ENCODE measurements at regions not wholly inside any gene's neighbourhood (a gene's known extent, or its start where the extent isn't known, plus 50 kb on each side); places are given as distances from the start of the nearest gene placed in this dataset.

DNA sequence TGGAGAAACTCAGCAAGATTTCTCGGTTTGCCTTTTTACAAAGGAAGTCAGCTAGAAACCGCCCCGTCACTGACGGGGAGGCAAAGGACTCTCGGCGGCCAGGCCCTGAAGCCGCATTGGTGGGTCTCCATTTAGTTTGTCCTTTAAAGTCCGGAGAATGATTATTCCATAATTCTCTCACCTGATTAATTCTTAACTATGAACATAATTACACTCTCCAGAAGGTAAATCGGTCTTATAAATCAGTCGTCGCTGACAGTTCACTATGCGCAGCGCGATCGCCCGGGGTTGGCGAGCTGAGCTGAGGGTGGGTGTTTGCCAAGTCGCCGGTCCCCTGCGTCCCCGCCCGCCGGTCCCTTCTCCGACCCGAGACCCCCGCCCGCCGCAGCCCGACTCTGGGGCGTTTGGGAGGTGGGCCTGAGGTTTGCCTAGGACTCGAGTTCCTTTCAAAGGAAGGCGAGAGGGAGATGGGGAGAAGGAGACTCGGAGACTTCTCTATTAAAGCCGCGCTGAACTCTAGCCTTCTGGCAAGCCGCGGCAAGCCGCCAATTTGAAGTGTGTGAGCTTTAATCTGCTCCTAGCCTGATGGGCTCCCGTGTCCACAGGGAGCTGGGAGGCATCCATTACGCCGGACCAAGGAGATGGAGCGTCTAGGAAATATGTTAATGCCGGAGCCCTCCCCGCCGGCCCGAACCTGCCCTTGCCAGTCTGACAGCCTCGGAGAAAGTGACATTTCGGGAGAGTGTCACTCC, 392.9 kb downstream of the NOVA1 start:
- peak overlapping the region; percentile 35 for H2AFZ ChIP-seq
- no peaks in the 10 kb centered on the region for H3K4me1 ChIP-seq
- no peak overlapping the region for H3K4me3 ChIP-seq (ENCODE audit: low read depth, low read length)
- H3K27ac ChIP-seq, result no peak overlapping the region
- no peaks in the 10 kb centered on the region for H3K9me3 ChIP-seq (ENCODE audit: control insufficient read depth, low read length)
- H3K79me2 ChIP-seq, result no peaks in the 10 kb centered on the region
- H3K36me3 ChIP-seq (ENCODE audit: control insufficient read depth, insufficient read depth, low read length), result no peaks in the 10 kb centered on the region
- no peak overlapping the region for H3K9ac ChIP-seq
- TF ChIP-seq, protein P1, sequence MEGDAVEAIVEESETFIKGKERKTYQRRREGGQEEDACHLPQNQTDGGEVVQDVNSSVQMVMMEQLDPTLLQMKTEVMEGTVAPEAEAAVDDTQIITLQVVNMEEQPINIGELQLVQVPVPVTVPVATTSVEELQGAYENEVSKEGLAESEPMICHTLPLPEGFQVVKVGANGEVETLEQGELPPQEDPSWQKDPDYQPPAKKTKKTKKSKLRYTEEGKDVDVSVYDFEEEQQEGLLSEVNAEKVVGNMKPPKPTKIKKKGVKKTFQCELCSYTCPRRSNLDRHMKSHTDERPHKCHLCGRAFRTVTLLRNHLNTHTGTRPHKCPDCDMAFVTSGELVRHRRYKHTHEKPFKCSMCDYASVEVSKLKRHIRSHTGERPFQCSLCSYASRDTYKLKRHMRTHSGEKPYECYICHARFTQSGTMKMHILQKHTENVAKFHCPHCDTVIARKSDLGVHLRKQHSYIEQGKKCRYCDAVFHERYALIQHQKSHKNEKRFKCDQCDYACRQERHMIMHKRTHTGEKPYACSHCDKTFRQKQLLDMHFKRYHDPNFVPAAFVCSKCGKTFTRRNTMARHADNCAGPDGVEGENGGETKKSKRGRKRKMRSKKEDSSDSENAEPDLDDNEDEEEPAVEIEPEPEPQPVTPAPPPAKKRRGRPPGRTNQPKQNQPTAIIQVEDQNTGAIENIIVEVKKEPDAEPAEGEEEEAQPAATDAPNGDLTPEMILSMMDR (IDR thresholded peaks at IDR 0.05), result no peak
- no peaks in the 10 kb centered on the region for H3K27me3 ChIP-seq (ENCODE audit: control insufficient read depth, insufficient read depth, low read length)
- H3K4me2 ChIP-seq (ENCODE audit: low read length), result peak overlapping the region; percentile 55

DNA sequence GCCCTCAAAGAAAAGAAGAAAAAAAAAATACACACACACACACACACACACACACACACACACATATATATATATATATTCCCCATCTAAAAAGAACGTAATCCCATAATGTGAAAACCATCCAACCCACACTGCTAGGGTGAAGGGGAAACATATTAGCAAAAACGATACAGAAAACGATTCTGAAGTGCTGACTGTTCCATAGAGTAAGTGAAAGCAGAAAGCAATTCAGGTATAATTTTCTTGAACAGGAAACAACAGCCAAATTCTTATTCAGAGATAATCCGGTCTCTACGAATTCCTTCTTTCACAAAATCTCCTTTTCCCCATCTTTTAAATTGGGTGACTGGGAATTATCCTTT, 393.5 kb downstream of the NOVA1 start:
- H3K27ac ChIP-seq, result no peak overlapping the region
- no peaks in the 10 kb centered on the region for H3K79me2 ChIP-seq
- peak overlapping the region; percentile 35 for H2AFZ ChIP-seq
- no peak overlapping the region for H3K4me2 ChIP-seq (ENCODE audit: low read length)
- no peaks in the 10 kb centered on the region for H3K9me3 ChIP-seq (ENCODE audit: control insufficient read depth, low read length)
- H3K4me1 ChIP-seq, result no peaks in the 10 kb centered on the region
- no peaks in the 10 kb centered on the region for H3K27me3 ChIP-seq (ENCODE audit: control insufficient read depth, insufficient read depth, low read length)
- no peak overlapping the region for H3K4me3 ChIP-seq (ENCODE audit: low read depth, low read length)
- no peaks in the 10 kb centered on the region for H3K36me3 ChIP-seq (ENCODE audit: control insufficient read depth, insufficient read depth, low read length)
- TF ChIP-seq, protein P1 (IDR thresholded peaks at IDR 0.05), result no peak
- H3K9ac ChIP-seq, result no peak overlapping the region

DNA sequence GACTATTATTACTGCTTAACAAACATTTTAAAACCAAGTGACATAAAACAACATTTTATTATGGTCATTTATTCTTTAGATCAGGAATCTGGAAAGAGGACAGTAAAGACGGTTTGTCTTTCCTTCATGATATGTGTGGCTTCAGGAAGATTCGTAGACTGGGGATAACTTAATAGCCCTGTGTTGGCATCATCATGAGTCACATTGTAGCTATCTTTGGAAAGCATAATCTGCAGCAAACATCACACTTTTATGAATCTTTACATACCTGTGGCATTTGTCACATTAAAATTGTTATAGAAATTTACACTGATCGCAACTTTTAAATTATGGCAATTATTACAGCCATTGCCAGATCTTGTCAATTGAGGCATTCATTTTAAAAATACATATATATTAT, 397.1 kb downstream of the NOVA1 start:
- Histone ChIP-seq H3K27me3 (ENCODE audit: control insufficient read depth, insufficient read depth, low read length) (no peaks in the 10 kb centered on the region), H3K4me1 (no peaks in the 10 kb centered on the region), H3K9me3 (ENCODE audit: control insufficient read depth, low read length) (no peaks in the 10 kb centered on the region), H3K4me3 (ENCODE audit: low read depth, low read length) (no peak overlapping the region), H3K79me2 (no peaks in the 10 kb centered on the region), H2AFZ (no peak overlapping the region), H3K4me2 (ENCODE audit: low read length) (no peak overlapping the region), H3K36me3 (ENCODE audit: control insufficient read depth, insufficient read depth, low read length) (no peaks in the 10 kb centered on the region), H3K27ac (no peak overlapping the region), H3K9ac (no peak overlapping the region)
- TF ChIP-seq, protein P1 (IDR thresholded peaks at IDR 0.05), result no peak

DNA sequence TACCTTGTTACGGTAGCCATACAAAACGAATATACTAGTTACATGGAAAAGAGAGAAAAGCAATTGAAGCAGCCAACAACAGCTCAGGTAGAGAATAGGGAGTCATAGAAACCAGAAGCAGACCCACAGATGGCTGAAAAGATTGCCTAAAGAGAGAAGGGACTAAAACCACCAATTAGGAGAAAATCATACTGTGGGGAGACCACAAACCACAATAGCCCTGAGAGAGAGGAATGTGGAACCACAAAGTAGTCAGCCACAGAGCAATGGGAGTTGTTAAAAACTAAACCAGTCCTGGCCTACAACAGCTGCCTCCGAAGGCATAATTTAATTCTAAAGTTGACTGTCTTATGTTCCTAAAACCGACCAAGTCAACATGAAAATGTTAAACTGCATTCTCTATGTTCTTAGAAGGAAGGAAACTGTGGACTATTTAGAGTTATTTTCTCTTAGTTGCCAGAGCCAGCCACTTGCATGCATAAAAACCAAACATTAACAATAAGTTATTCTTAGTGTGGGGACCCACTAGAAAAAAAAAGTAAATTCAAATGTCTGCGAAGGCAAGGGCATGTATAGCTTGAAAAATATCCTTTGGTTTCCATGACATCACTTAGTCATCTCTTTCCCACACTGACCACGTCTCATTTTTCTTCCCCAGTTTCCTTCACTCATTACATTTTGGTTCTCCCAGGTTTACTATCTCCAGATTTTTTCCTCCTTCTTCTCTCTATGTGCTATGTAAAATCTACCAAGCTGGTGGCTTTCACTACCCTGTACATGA, 398.1 kb downstream of the NOVA1 start:
- H3K4me2 ChIP-seq (ENCODE audit: low read length), result no peak overlapping the region
- no peak overlapping the region for H3K4me3 ChIP-seq (ENCODE audit: low read depth, low read length)
- H3K27ac ChIP-seq, result no peak overlapping the region
- no peaks in the 10 kb centered on the region for H3K79me2 ChIP-seq
- H3K4me1 ChIP-seq, result no peaks in the 10 kb centered on the region
- no peaks in the 10 kb centered on the region for H3K36me3 ChIP-seq (ENCODE audit: control insufficient read depth, insufficient read depth, low read length)
- no peaks in the 10 kb centered on the region for H3K9me3 ChIP-seq (ENCODE audit: control insufficient read depth, low read length)
- no peaks in the 10 kb centered on the region for H3K27me3 ChIP-seq (ENCODE audit: control insufficient read depth, insufficient read depth, low read length)
- no peak overlapping the region for H3K9ac ChIP-seq
- TF ChIP-seq, protein P1 (IDR thresholded peaks at IDR 0.05), result no peak
- no peak overlapping the region for H2AFZ ChIP-seq
